ENCODE measurements at regions not wholly inside any gene's neighbourhood (a gene's known extent, or its start where the extent isn't known, plus 50 kb on each side); places are given as distances from the start of the nearest gene placed in this dataset.

- Histone ChIP-seq H3K36me3 (replicated peaks; ENCODE audit: low read depth, low read length) (no peaks in the 10 kb centered on the region), H3K27me3 (ENCODE audit: low read depth, low read length) (no peaks in the 10 kb centered on the region), H3K9me3 (ENCODE audit: insufficient read depth, low read length) (no peaks in the 10 kb centered on the region; the same call in 1 of the 2 replicates), H3K9ac (ENCODE audit: low read length) (no peak overlapping the region), H3K4me1 (ENCODE audit: low read length) (no peaks in the 10 kb centered on the region), H3K4me3 (ENCODE audit: low read length) (no peak overlapping the region), H2AFZ (ENCODE audit: low read depth, low read length) (no peak overlapping the region), H3K79me2 (ENCODE audit: low read length) (no peaks in the 10 kb centered on the region), H4K20me1 (ENCODE audit: insufficient read depth, low read length) (no peaks in the 10 kb centered on the region), H3K4me2 (ENCODE audit: low read length) (no peak overlapping the region), H3K27ac (ENCODE audit: low read length) (no peak overlapping the region)
- TF ChIP-seq CTCF (IDR thresholded peaks at IDR 0.05; ENCODE audit: low read depth, low read length) (no peak), EZH2phosphoT487 (IDR thresholded peaks at IDR 0.05; ENCODE audit: low read depth) (no peak)
Observed at GRCh38 chr2:139059617-139060016, 279.4 kb upstream of the NXPH2 start.

GRCh38 chr2:139055202-139055601, 275.0 kb upstream of the NXPH2 start:
- Histone ChIP-seq H3K9ac (ENCODE audit: low read length) (no peak overlapping the region), H3K36me3 (replicated peaks; ENCODE audit: low read depth, low read length) (no peaks in the 10 kb centered on the region), H4K20me1 (ENCODE audit: insufficient read depth, low read length) (no peaks in the 10 kb centered on the region), H2AFZ (ENCODE audit: low read depth, low read length) (no peak overlapping the region), H3K4me3 (ENCODE audit: low read length) (no peak overlapping the region), H3K27me3 (ENCODE audit: low read depth, low read length) (no peaks in the 10 kb centered on the region), H3K9me3 (ENCODE audit: insufficient read depth, low read length) (no peaks in the 10 kb centered on the region), H3K4me1 (ENCODE audit: low read length) (peaks cover 5% of the 10 kb centered on the region; the same call in 1 of the 2 replicates), H3K79me2 (ENCODE audit: low read length) (no peaks in the 10 kb centered on the region), H3K27ac (ENCODE audit: low read length) (no peak overlapping the region), H3K4me2 (ENCODE audit: low read length) (no peak overlapping the region)
- TF ChIP-seq EZH2phosphoT487 (IDR thresholded peaks at IDR 0.05; ENCODE audit: low read depth) (no peak), CTCF (IDR thresholded peaks at IDR 0.05; ENCODE audit: low read depth, low read length) (no peak)

GRCh38 chr2:139048017-139048416, 267.8 kb upstream of the NXPH2 start:
- H3K27ac ChIP-seq (ENCODE audit: low read length) = no peak overlapping the region
- no peaks in the 10 kb centered on the region for H3K9me3 ChIP-seq (ENCODE audit: insufficient read depth, low read length)
- no peaks in the 10 kb centered on the region for H3K79me2 ChIP-seq (ENCODE audit: low read length)
- H3K4me1 ChIP-seq (ENCODE audit: low read length) = no peaks in the 10 kb centered on the region
- H3K36me3 ChIP-seq (replicated peaks; ENCODE audit: low read depth, low read length) = no peaks in the 10 kb centered on the region
- no peak overlapping the region for H3K4me2 ChIP-seq (ENCODE audit: low read length)
- no peak overlapping the region for H3K9ac ChIP-seq (ENCODE audit: low read length)
- no peaks in the 10 kb centered on the region for H3K27me3 ChIP-seq (ENCODE audit: low read depth, low read length)
- TF ChIP-seq CTCF (IDR thresholded peaks at IDR 0.05; ENCODE audit: low read depth, low read length) (no peak), EZH2phosphoT487 (IDR thresholded peaks at IDR 0.05; ENCODE audit: low read depth) (no peak)
- H3K4me3 ChIP-seq (ENCODE audit: low read length) = no peak overlapping the region
- H4K20me1 ChIP-seq (ENCODE audit: insufficient read depth, low read length) = no peaks in the 10 kb centered on the region
- no peak overlapping the region for H2AFZ ChIP-seq (ENCODE audit: low read depth, low read length)

- H3K4me3 ChIP-seq (ENCODE audit: low read length) = no peak overlapping the region
- TF ChIP-seq EZH2phosphoT487 (IDR thresholded peaks at IDR 0.05; ENCODE audit: low read depth) (no peak), CTCF (IDR thresholded peaks at IDR 0.05; ENCODE audit: low read depth, low read length) (no peak)
- H3K9me3 ChIP-seq (ENCODE audit: insufficient read depth, low read length) = no peaks in the 10 kb centered on the region
- no peaks in the 10 kb centered on the region for H3K36me3 ChIP-seq (replicated peaks; ENCODE audit: low read depth, low read length)
- no peak overlapping the region for H3K9ac ChIP-seq (ENCODE audit: low read length)
- H2AFZ ChIP-seq (ENCODE audit: low read depth, low read length) = no peak overlapping the region
- H3K4me1 ChIP-seq (ENCODE audit: low read length) = no peaks in the 10 kb centered on the region
- H3K27me3 ChIP-seq (ENCODE audit: low read depth, low read length) = no peaks in the 10 kb centered on the region
- H3K27ac ChIP-seq (ENCODE audit: low read length) = no peak overlapping the region
- no peaks in the 10 kb centered on the region for H3K79me2 ChIP-seq (ENCODE audit: low read length)
- no peak overlapping the region for H3K4me2 ChIP-seq (ENCODE audit: low read length)
- H4K20me1 ChIP-seq (ENCODE audit: insufficient read depth, low read length) = no peaks in the 10 kb centered on the region
Observed at GRCh38 chr2:139045524-139045923, 265.3 kb upstream of the NXPH2 start.

All from OCI-LY3 (cell line).